Fibroblast of lung (primary cell): ENCODE measurements at regions not wholly inside any gene's neighbourhood (a gene's known extent, or its start where the extent isn't known, plus 50 kb on each side); places are given as distances from the start of the nearest gene placed in this dataset.

Experiments
- DNase-seq, 2 donors: peaks; one replicate each; pipeline versions ENCODE4 v3.0.0 to v3.0.0-alpha.2; 2010; ENCODE audit warnings: low read depth in 2 of 2
- H2AFZ ChIP-seq: 2 replicates; pipeline ENCODE4 v1.5.1; 2012; ENCODE audit warnings: low read length, control low read depth, inconsistent platforms
- H3K27ac ChIP-seq: 2 replicates; pipeline ENCODE4 v1.5.1; 2011; ENCODE audit warnings: low read length, control low read depth; ENCODE audit not compliant: insufficient read depth
- H3K27me3 ChIP-seq: 2 replicates; pipeline ENCODE4 v1.5.1; 2011; ENCODE audit warnings: mild to moderate bottlenecking, low read length; ENCODE audit not compliant: control insufficient read depth, insufficient read depth
- H3K36me3 ChIP-seq: 2 replicates; pipeline ENCODE4 v1.5.1; 2011; ENCODE audit warnings: low read length; ENCODE audit not compliant: control insufficient read depth, insufficient read depth
- H3K4me1 ChIP-seq: 2 replicates; pipeline ENCODE4 v1.5.1; 2011; ENCODE audit warnings: low read length; ENCODE audit not compliant: control insufficient read depth, insufficient read depth; ENCODE audit errors: extremely low read depth
- H3K4me2 ChIP-seq: 2 replicates; pipeline ENCODE4 v1.5.1; 2011; ENCODE audit warnings: low read length, control low read depth; ENCODE audit not compliant: insufficient read depth; ENCODE audit errors: extremely low read depth
- H3K4me3 ChIP-seq, 4 experiments: fragments of 200-600 bp in 1 of 4; sonication (generic) in 1 of 4; replicated peaks in 1 of 4; 2 replicates each; pipeline ENCODE4 v1.5.1; 2011 to 2016; ENCODE audit warnings: low read length in 4 of 4, low read depth in 3 of 4, mild to moderate bottlenecking in 3 of 4, control low read depth in 2 of 4, inconsistent platforms in 1 of 4, mixed read lengths in 1 of 4; ENCODE audit not compliant: insufficient read depth in 1 of 4; ENCODE audit errors: control extremely low read depth in 1 of 4
- H3K79me2 ChIP-seq: 2 replicates; pipeline ENCODE4 v1.5.1; 2012; ENCODE audit warnings: mild to moderate bottlenecking, low read length, inconsistent platforms; ENCODE audit not compliant: control insufficient read depth, insufficient read depth
- H3K9ac ChIP-seq: 2 replicates; pipeline ENCODE4 v1.5.1; 2011; ENCODE audit warnings: mild to moderate bottlenecking, low read length, control low read depth; ENCODE audit not compliant: insufficient read depth
- H3K9me3 ChIP-seq: 2 replicates; pipeline ENCODE4 v1.5.1; 2012; ENCODE audit warnings: low read depth, low read length; ENCODE audit not compliant: control insufficient read depth, insufficient read depth
- H4K20me1 ChIP-seq: 2 replicates; pipeline ENCODE4 v1.5.1; 2011; ENCODE audit warnings: low read length; ENCODE audit not compliant: control insufficient read depth, insufficient read depth; ENCODE audit errors: extremely low read depth
- CTCF ChIP-seq, 2 donors: IDR thresholded peaks in 1 of 2; conservative IDR thresholded peaks in 1 of 2; 1 replicate in 1 of 2; 2 replicates in 1 of 2; pipeline ENCODE4 v1.5.1; 2011 to 2012; ENCODE audit warnings: low read length in 2 of 2, control low read depth in 1 of 2, inconsistent platforms in 1 of 2, low read depth in 1 of 2, mild to moderate bottlenecking in 1 of 2
- EZH2 ChIP-seq: IDR thresholded peaks from 2 replicates; pipeline ENCODE4 v1.5.1; 2012; ENCODE audit warnings: low read length, control low read depth, mild to moderate bottlenecking; ENCODE audit errors: missing control alignments

GRCh38 chr14:21749306-21749868, 75.8 kb upstream of the OR4E1 start:
- Histone ChIP-seq H4K20me1 (no peaks in the 10 kb centered on the region), H2AFZ (no peak overlapping the region), H3K4me3 (no peak overlapping the region), H3K36me3 (no peaks in the 10 kb centered on the region), H3K27ac (no peak overlapping the region), H3K9me3 (no peaks in the 10 kb centered on the region), H3K4me2 (no peak overlapping the region), H3K4me1 (no peaks in the 10 kb centered on the region), H3K79me2 (no peaks in the 10 kb centered on the region), H3K27me3 (no peaks in the 10 kb centered on the region), H3K9ac (no peak overlapping the region)
- TF ChIP-seq CTCF (conservative IDR thresholded peaks at IDR 0.05 in 1 of 2, IDR thresholded peaks at IDR 0.05 in 1 of 2; ENCODE audit: low read depth in 1 of 2, low read length in 2 of 2) (no peak), EZH2 (no peak)
- DNase-seq, result no peak

- peak in 1 of 2 donors; percentile 8 for DNase-seq
These were observed 75.3 kb upstream of the OR4E1 start for GRCh38 chr14:21748869-21749303.

GRCh38 chr14:21735639-21736307, 62.2 kb upstream of the OR4E1 start:
- Histone ChIP-seq H3K36me3 (no peaks in the 10 kb centered on the region), H3K4me1 (no peaks in the 10 kb centered on the region), H4K20me1 (no peaks in the 10 kb centered on the region), H3K79me2 (no peaks in the 10 kb centered on the region), H3K27ac (no peak overlapping the region), H3K4me3 (no peak overlapping the region), H3K27me3 (no peaks in the 10 kb centered on the region), H3K9me3 (no peaks in the 10 kb centered on the region), H2AFZ (no peak overlapping the region), H3K9ac (no peak overlapping the region), H3K4me2 (no peak overlapping the region)
- no peak for TF ChIP-seq CTCF (conservative IDR thresholded peaks at IDR 0.05 in 1 of 2, IDR thresholded peaks at IDR 0.05 in 1 of 2; ENCODE audit: low read depth in 1 of 2, low read length in 2 of 2)
- no peak for TF ChIP-seq EZH2
- no peak for DNase-seq

More at GRCh38 chr14:21748869-21749303, 75.3 kb upstream of the OR4E1 start:
- Histone ChIP-seq H3K4me1 (no peaks in the 10 kb centered on the region), H3K4me3 (no peak overlapping the region), H2AFZ (no peak overlapping the region), H3K79me2 (no peaks in the 10 kb centered on the region), H3K9ac (no peak overlapping the region), H4K20me1 (no peaks in the 10 kb centered on the region), H3K9me3 (no peaks in the 10 kb centered on the region), H3K27me3 (no peaks in the 10 kb centered on the region), H3K4me2 (no peak overlapping the region), H3K36me3 (no peaks in the 10 kb centered on the region), H3K27ac (no peak overlapping the region)
- no peak for TF ChIP-seq EZH2
- peak; percentile 49 to 54 for TF ChIP-seq CTCF (conservative IDR thresholded peaks at IDR 0.05 in 1 of 2, IDR thresholded peaks at IDR 0.05 in 1 of 2; ENCODE audit: low read depth in 1 of 2, low read length in 2 of 2)
